ENCODE measurements at regions not wholly inside any gene's neighbourhood (a gene's known extent, or its start where the extent isn't known, plus 50 kb on each side); places are given as distances from the start of the nearest gene placed in this dataset.

- peak in 1 of 2 donors; percentile 31 for DNase-seq (ENCODE audit: extremely low read depth in 1 of 2, low read depth in 1 of 2)
These were observed 144.0 kb upstream of the RET start for GRCh38 chr10:42932735-42933447.

- peak in 1 of 2 donors; percentile 24 for DNase-seq (ENCODE audit: extremely low read depth in 1 of 2, low read depth in 1 of 2)
These were observed 143.2 kb upstream of the RET start for GRCh38 chr10:42933448-42934340.

GRCh38 chr10:42934351-42934811, 142.5 kb upstream of the RET start:
- no peak for DNase-seq (ENCODE audit: extremely low read depth in 1 of 2, low read depth in 1 of 2)

- DNase-seq (ENCODE audit: extremely low read depth in 1 of 2, low read depth in 1 of 2): no peak
These were observed 142.0 kb upstream of the RET start for GRCh38 chr10:42934842-42935241.

GRCh38 chr10:42935466-42935865, 141.4 kb upstream of the RET start:
- no peak for DNase-seq (ENCODE audit: extremely low read depth in 1 of 2, low read depth in 1 of 2)

- DNase-seq (ENCODE audit: extremely low read depth in 1 of 2, low read depth in 1 of 2): no peak
These were observed 140.3 kb upstream of the RET start for GRCh38 chr10:42936580-42936979.

GRCh38 chr10:42937048-42937447, 139.8 kb upstream of the RET start:
- DNase-seq (ENCODE audit: extremely low read depth in 1 of 2, low read depth in 1 of 2): no peak

GRCh38 chr10:42937649-42938180, 139.2 kb upstream of the RET start:
- no peak for DNase-seq (ENCODE audit: extremely low read depth in 1 of 2, low read depth in 1 of 2)

- no peak for DNase-seq (ENCODE audit: extremely low read depth in 1 of 2, low read depth in 1 of 2)
These were observed 138.5 kb upstream of the RET start for GRCh38 chr10:42938351-42938750.

GRCh38 chr10:42939237-42939636, 137.6 kb upstream of the RET start:
- DNase-seq (ENCODE audit: extremely low read depth in 1 of 2, low read depth in 1 of 2): no peak

- DNase-seq (ENCODE audit: extremely low read depth in 1 of 2, low read depth in 1 of 2): no peak
These were observed 137.0 kb upstream of the RET start for GRCh38 chr10:42939685-42940366.

GRCh38 chr10:42940487-42941294, 136.2 kb upstream of the RET start:
- no peak for DNase-seq (ENCODE audit: extremely low read depth in 1 of 2, low read depth in 1 of 2)

- no peak for DNase-seq (ENCODE audit: extremely low read depth in 1 of 2, low read depth in 1 of 2)
These were observed 135.6 kb upstream of the RET start for GRCh38 chr10:42941295-42941644.

GRCh38 chr10:42941790-42942189, 135.1 kb upstream of the RET start:
- DNase-seq (ENCODE audit: extremely low read depth in 1 of 2, low read depth in 1 of 2): no peak

- no peak for DNase-seq (ENCODE audit: extremely low read depth in 1 of 2, low read depth in 1 of 2)
These were observed 134.5 kb upstream of the RET start for GRCh38 chr10:42942279-42942950.

GRCh38 chr10:42943025-42943818, 133.6 kb upstream of the RET start:
- no peak for DNase-seq (ENCODE audit: extremely low read depth in 1 of 2, low read depth in 1 of 2)

- DNase-seq (ENCODE audit: extremely low read depth in 1 of 2, low read depth in 1 of 2): no peak
These were observed 128.8 kb upstream of the RET start for GRCh38 chr10:42948040-42948439.

GRCh38 chr10:42949287-42949686, 127.6 kb upstream of the RET start:
- DNase-seq (ENCODE audit: extremely low read depth in 1 of 2, low read depth in 1 of 2): no peak

All from activated CD8-positive, alpha-beta memory T cell treated with anti-CD3 and anti-CD28 coated beads for 1 hour (primary cell).